ENCODE measurements at regions not wholly inside any gene's neighbourhood (a gene's known extent, or its start where the extent isn't known, plus 50 kb on each side); places are given as distances from the start of the nearest gene placed in this dataset.
"Not testable (repeated sequence)": the region's sequence is repeated elsewhere in the genome, so short reads cannot be mapped to it uniquely, and the experiment has no call there.

- no peak for DNase-seq (ENCODE audit: low spot score)
- Histone ChIP-seq H3K27ac (no peak overlapping the region), H3K4me3 (peak overlapping the region; percentile 20)
- TF ChIP-seq CTCF (IDR thresholded peaks at IDR 0.05), result no peak
Measured at GRCh38 chr6:137680705-137681346, 186.2 kb upstream of the TNFAIP3 start.

GRCh38 chr6:137681445-137682009 lies 185.5 kb upstream of the TNFAIP3 start:
- Histone ChIP-seq H3K27ac (no peak overlapping the region), H3K4me3 (no peak overlapping the region)
- no peak for DNase-seq (ENCODE audit: low spot score)
- no peak for TF ChIP-seq CTCF (IDR thresholded peaks at IDR 0.05)

- DNase-seq (ENCODE audit: low spot score); H3K27ac ChIP-seq; H3K4me3 ChIP-seq: not testable (repeated sequence)
Measured at GRCh38 chr6:137682658-137683057, 184.4 kb upstream of the TNFAIP3 start.

- H3K4me3 ChIP-seq, result no peak overlapping the region
- no peak for DNase-seq (ENCODE audit: low spot score)
- no peak for TF ChIP-seq CTCF (IDR thresholded peaks at IDR 0.05)
- no peak overlapping the region for H3K27ac ChIP-seq
Measured at GRCh38 chr6:137683916-137684315, 183.1 kb upstream of the TNFAIP3 start.

- DNase-seq (ENCODE audit: low spot score), result no peak
- no peak for TF ChIP-seq CTCF (IDR thresholded peaks at IDR 0.05)
- Histone ChIP-seq H3K4me3 (no peak overlapping the region), H3K27ac (no peak overlapping the region)
Measured at GRCh38 chr6:137685798-137686375, 181.2 kb upstream of the TNFAIP3 start.

- TF ChIP-seq CTCF (IDR thresholded peaks at IDR 0.05), result no peak
- Histone ChIP-seq H3K27ac (no peak overlapping the region), H3K4me3 (no peak overlapping the region)
- no peak for DNase-seq (ENCODE audit: low spot score)
Measured at GRCh38 chr6:137687818-137688217, 179.2 kb upstream of the TNFAIP3 start.

GRCh38 chr6:137688230-137688971 lies 178.7 kb upstream of the TNFAIP3 start:
- Histone ChIP-seq H3K27ac (no peak overlapping the region), H3K4me3 (no peak overlapping the region)
- no peak for DNase-seq (ENCODE audit: low spot score)
- TF ChIP-seq CTCF (IDR thresholded peaks at IDR 0.05), result no peak
